Trophoblast cell (in vitro differentiated cells and primary cell): ENCODE measurements at regions not wholly inside any gene's neighbourhood (a gene's known extent, or its start where the extent isn't known, plus 50 kb on each side); places are given as distances from the start of the nearest gene placed in this dataset.

Experiments used
- DNase-seq, 2 donors: peaks; one replicate each; pipeline ENCODE4 v3.0.0-alpha.2; 2016
- H2AFZ ChIP-seq: 2 replicates; pipeline ENCODE4 v1.6.1; 2013; ENCODE audit warnings: low read length, moderate library complexity, mild to moderate bottlenecking; ENCODE audit not compliant: insufficient read depth, poor library complexity
- H2AK5ac ChIP-seq: 2 replicates; pipeline ENCODE4 v1.6.1; 2013; ENCODE audit warnings: mild to moderate bottlenecking, low read length
- H2BK120ac ChIP-seq: 2 replicates; pipeline ENCODE4 v1.6.1; 2013; ENCODE audit warnings: low read length, mild to moderate bottlenecking, moderate library complexity; ENCODE audit not compliant: insufficient read depth, poor library complexity
- H2BK12ac ChIP-seq: 2 replicates; pipeline ENCODE4 v1.6.1; 2013; ENCODE audit warnings: mild to moderate bottlenecking, low read length, moderate library complexity
- H2BK5ac ChIP-seq: 2 replicates; pipeline ENCODE4 v1.6.1; 2013; ENCODE audit warnings: low read length, low read depth, moderate library complexity, mild to moderate bottlenecking; ENCODE audit not compliant: poor library complexity
- H3K14ac ChIP-seq: 2 replicates; pipeline ENCODE4 v1.6.1; 2013; ENCODE audit warnings: mild to moderate bottlenecking, low read length
- H3K18ac ChIP-seq: 2 replicates; pipeline ENCODE4 v1.6.1; 2013; ENCODE audit warnings: mild to moderate bottlenecking, low read length
- H3K23ac ChIP-seq: 2 replicates; pipeline ENCODE4 v1.6.1; 2013; ENCODE audit warnings: low read length
- H3K27ac ChIP-seq: 2 replicates; pipeline ENCODE4 v1.5.1; 2013; ENCODE audit warnings: low read depth, mild to moderate bottlenecking, inconsistent platforms, low read length, moderate library complexity
- H3K27me3 ChIP-seq: 2 replicates; pipeline ENCODE4 v1.6.1; 2013; ENCODE audit warnings: inconsistent platforms, mild to moderate bottlenecking, low read length, moderate library complexity; ENCODE audit not compliant: insufficient read depth
- H3K36me3 ChIP-seq, 2 experiments: 1 replicate in 1 of 2; 2 replicates in 1 of 2; pipeline ENCODE4 v1.6.1; 2013; ENCODE audit warnings: low read length in 2 of 2, mild to moderate bottlenecking in 2 of 2, moderate library complexity in 1 of 2; ENCODE audit not compliant: insufficient read depth in 2 of 2, control insufficient read depth in 1 of 2
- H3K4ac ChIP-seq: 2 replicates; pipeline ENCODE4 v1.6.1; 2013; ENCODE audit warnings: low read depth, mild to moderate bottlenecking, low read length, moderate library complexity
- H3K4me1 ChIP-seq, 2 experiments: 1 replicate in 1 of 2; 2 replicates in 1 of 2; pipeline ENCODE4 v1.6.1; 2013; ENCODE audit warnings: low read length in 2 of 2, mild to moderate bottlenecking in 2 of 2, moderate library complexity in 1 of 2; ENCODE audit not compliant: insufficient read depth in 2 of 2, control insufficient read depth in 1 of 2
- H3K4me2 ChIP-seq: 2 replicates; pipeline ENCODE4 v1.6.1; 2013; ENCODE audit warnings: inconsistent platforms, mild to moderate bottlenecking, low read length, moderate library complexity
- H3K4me3 ChIP-seq: 2 replicates; pipeline ENCODE4 v1.5.1; 2013; ENCODE audit warnings: mild to moderate bottlenecking, low read depth, low read length, inconsistent platforms
- H3K79me1 ChIP-seq: one replicate; pipeline ENCODE4 v1.6.1; 2013; ENCODE audit warnings: low read length
- H3K79me2 ChIP-seq: 2 replicates; pipeline ENCODE4 v1.6.1; 2013; ENCODE audit warnings: low read length, mild to moderate bottlenecking; ENCODE audit not compliant: control insufficient read depth, insufficient read depth, poor library complexity
- H3K9ac ChIP-seq: 2 replicates; pipeline ENCODE4 v1.6.1; 2013; ENCODE audit warnings: mild to moderate bottlenecking, low read length
- H3K9me3 ChIP-seq: 2 replicates; pipeline ENCODE4 v1.6.1; 2013; ENCODE audit warnings: low read depth, mild to moderate bottlenecking, control low read depth, inconsistent platforms, low read length; ENCODE audit not compliant: insufficient read depth
- H4K12ac ChIP-seq: 2 replicates; pipeline ENCODE4 v1.6.1; 2013; ENCODE audit warnings: low read depth, mild to moderate bottlenecking, low read length, moderate library complexity
- H4K8ac ChIP-seq: 2 replicates; pipeline ENCODE4 v1.6.1; 2013; ENCODE audit warnings: low read depth, mild to moderate bottlenecking, low read length, moderate library complexity
- H4K91ac ChIP-seq: one replicate; pipeline ENCODE4 v1.6.1; 2013; ENCODE audit warnings: low read depth, mild to moderate bottlenecking, low read length, moderate library complexity
- WGBS: extraction: QIAGEN DNeasy Blood & Tissue Kit; methylation state at CpG from one replicate; pipeline ENCODE4 v1.1.7; 2013; ENCODE audit warnings: missing lambda C conversion rate; ENCODE audit not compliant: insufficient read length, insufficient coverage; ENCODE audit errors: extremely low coverage; 5-methylcytosine and 5-hydroxymethylcytosine counted together

GRCh38 chr11:71186806-71187205 lies 65.6 kb downstream of the SHANK2 start:
- no peak overlapping the region for H4K12ac ChIP-seq
- no peak overlapping the region for H3K9ac ChIP-seq
- H3K4me3 ChIP-seq = no peak overlapping the region
- H2AFZ ChIP-seq = no peak overlapping the region
- H3K27me3 ChIP-seq = no peaks in the 10 kb centered on the region
- WGBS = no CpG with 5 or more reads among the region's 8 CpGs
- no peak overlapping the region for H3K23ac ChIP-seq
- H3K79me2 ChIP-seq = peaks cover 2% of the 10 kb centered on the region
- peaks cover 0 to 9% of the 10 kb centered on the region in 2 experiments for H3K36me3 ChIP-seq
- H3K4ac ChIP-seq = no peak overlapping the region
- no peaks in the 10 kb centered on the region for H3K79me1 ChIP-seq
- H2BK5ac ChIP-seq = no peak overlapping the region
- H3K18ac ChIP-seq = no peak overlapping the region
- H3K4me1 ChIP-seq = no peaks in the 10 kb centered on the region
- no peak overlapping the region for H2BK120ac ChIP-seq
- H4K91ac ChIP-seq = no peak overlapping the region
- no peak overlapping the region for H2AK5ac ChIP-seq
- no peaks in the 10 kb centered on the region for H3K9me3 ChIP-seq
- no peak overlapping the region for H3K14ac ChIP-seq
- DNase-seq = no peak
- no peak overlapping the region for H3K27ac ChIP-seq
- no peak overlapping the region for H4K8ac ChIP-seq
- no peak overlapping the region for H2BK12ac ChIP-seq
- no peak overlapping the region for H3K4me2 ChIP-seq

- H3K14ac ChIP-seq = no peak overlapping the region
- H3K18ac ChIP-seq = no peak overlapping the region
- H3K4me1 ChIP-seq = peaks cover 2 to 3% of the 10 kb centered on the region in 2 experiments
- peaks cover 2% of the 10 kb centered on the region for H3K79me2 ChIP-seq
- H3K4ac ChIP-seq = no peak overlapping the region
- H3K9me3 ChIP-seq = no peaks in the 10 kb centered on the region
- no peak overlapping the region for H4K12ac ChIP-seq
- H3K27me3 ChIP-seq = no peaks in the 10 kb centered on the region
- no peak overlapping the region for H4K8ac ChIP-seq
- H3K4me3 ChIP-seq = no peak overlapping the region
- H2BK120ac ChIP-seq = no peak overlapping the region
- DNase-seq = no peak
- H3K79me1 ChIP-seq = no peaks in the 10 kb centered on the region
- no peak overlapping the region for H3K27ac ChIP-seq
- H2AK5ac ChIP-seq = no peak overlapping the region
- H2BK12ac ChIP-seq = no peak overlapping the region
- no peak overlapping the region for H2AFZ ChIP-seq
- H4K91ac ChIP-seq = no peak overlapping the region
- no peak overlapping the region for H3K9ac ChIP-seq
- H3K23ac ChIP-seq = no peak overlapping the region
- WGBS = no CpG with 5 or more reads among the region's 3 CpGs
- H3K36me3 ChIP-seq = peaks cover 0 to 5% of the 10 kb centered on the region in 2 experiments
- H2BK5ac ChIP-seq = no peak overlapping the region
- no peak overlapping the region for H3K4me2 ChIP-seq
Observed at GRCh38 chr11:71185411-71185810, 67.0 kb downstream of the SHANK2 start.

GRCh38 chr11:71184421-71185210 lies 67.8 kb downstream of the SHANK2 start:
- H3K4ac ChIP-seq = no peak overlapping the region

GRCh38 chr11:71183878-71184277 lies 68.5 kb downstream of the SHANK2 start:
- Histone ChIP-seq H2AK5ac (no peak overlapping the region), H3K4me1 (peaks cover 2 to 8% of the 10 kb centered on the region in 2 experiments), H3K79me1 (no peaks in the 10 kb centered on the region), H3K4ac (no peak overlapping the region), H3K9me3 (no peaks in the 10 kb centered on the region), H3K9ac (no peak overlapping the region), H3K36me3 (no peaks in the 10 kb centered on the region), H3K27ac (no peak overlapping the region), H3K23ac (no peak overlapping the region), H4K8ac (no peak overlapping the region), H2BK120ac (no peak overlapping the region), H3K18ac (no peak overlapping the region), H2BK12ac (no peak overlapping the region), H2AFZ (no peak overlapping the region), H4K91ac (no peak overlapping the region), H2BK5ac (no peak overlapping the region), H4K12ac (no peak overlapping the region), H3K4me3 (no peak overlapping the region), H3K79me2 (no peaks in the 10 kb centered on the region), H3K4me2 (no peak overlapping the region), H3K14ac (no peak overlapping the region), H3K27me3 (no peaks in the 10 kb centered on the region)
- no peak for DNase-seq
- no CpG with 5 or more reads among the region's 10 CpGs for WGBS

More at GRCh38 chr11:71184421-71185210, 67.8 kb downstream of the SHANK2 start:
- Histone ChIP-seq H2BK5ac (no peak overlapping the region), H3K79me2 (peaks cover under 1% of the 10 kb centered on the region), H3K27ac (no peak overlapping the region), H4K8ac (no peak overlapping the region), H3K23ac (no peak overlapping the region), H2AK5ac (no peak overlapping the region), H3K4me3 (no peak overlapping the region), H4K91ac (no peak overlapping the region), H2BK120ac (no peak overlapping the region), H2BK12ac (no peak overlapping the region), H3K4me2 (no peak overlapping the region), H3K36me3 (peaks cover 0 to 1% of the 10 kb centered on the region in 2 experiments), H3K9me3 (no peaks in the 10 kb centered on the region), H3K27me3 (no peaks in the 10 kb centered on the region), H3K14ac (no peak overlapping the region), H3K4me1 (peaks cover 2 to 8% of the 10 kb centered on the region in 2 experiments), H3K79me1 (no peaks in the 10 kb centered on the region), H3K18ac (no peak overlapping the region), H3K9ac (no peak overlapping the region), H2AFZ (no peak overlapping the region), H4K12ac (no peak overlapping the region)
- no CpG with 5 or more reads among the region's 12 CpGs for WGBS
- no peak for DNase-seq
